ENCODE measurements at regions not wholly inside any gene's neighbourhood (a gene's known extent, or its start where the extent isn't known, plus 50 kb on each side); places are given as distances from the start of the nearest gene placed in this dataset.

- no peak overlapping the region for H3K9ac ChIP-seq (ENCODE audit: low read length in 3 of 3)
- no peaks in the 10 kb centered on the region for H3K4me1 ChIP-seq (ENCODE audit: control insufficient read depth in 2 of 3, insufficient read depth in 2 of 3, low read depth in 1 of 3, low read length in 3 of 3)
- H3K27me3 ChIP-seq (ENCODE audit: control insufficient read depth, insufficient read depth, low read length), result no peaks in the 10 kb centered on the region
- H3K36me3 ChIP-seq (ENCODE audit: control insufficient read depth in 2 of 3, insufficient read depth in 3 of 3, low read length in 3 of 3), result no peaks in the 10 kb centered on the region
- intact Hi-C loops (cut with DNase I), result no loop called here
- no peak for TF ChIP-seq CTCF (IDR thresholded peaks at IDR 0.05; ENCODE audit: borderline replicate concordance, extremely low read depth, insufficient read depth)
- H3K4me3 ChIP-seq (ENCODE audit: low read length in 3 of 3), result no peak overlapping the region
- H3K9me3 ChIP-seq (ENCODE audit: control insufficient read depth in 2 of 3, insufficient read depth in 1 of 3, low read length in 3 of 3), result no peaks in the 10 kb centered on the region
- FAIRE-seq, result no peak
- no peak overlapping the region for H3K27ac ChIP-seq (ENCODE audit: low read depth in 2 of 2, low read length in 2 of 2)
- no peak for DNase-seq
Observed at GRCh38 chr21:16928439-16928838, 584.4 kb upstream of the CXADR start.

- no peaks in the 10 kb centered on the region for H3K36me3 ChIP-seq (ENCODE audit: control insufficient read depth in 2 of 3, insufficient read depth in 3 of 3, low read length in 3 of 3)
- FAIRE-seq (no peak), DNase-seq (no peak)
- H3K27ac ChIP-seq (ENCODE audit: low read depth in 2 of 2, low read length in 2 of 2), result no peak overlapping the region
- intact Hi-C loops (cut with DNase I), result no loop called here
- no peak for TF ChIP-seq CTCF (IDR thresholded peaks at IDR 0.05; ENCODE audit: borderline replicate concordance, extremely low read depth, insufficient read depth)
- no peak overlapping the region for H3K4me3 ChIP-seq (ENCODE audit: low read length in 3 of 3)
- H3K9me3 ChIP-seq (ENCODE audit: control insufficient read depth in 2 of 3, insufficient read depth in 1 of 3, low read length in 3 of 3), result no peaks in the 10 kb centered on the region
- no peaks in the 10 kb centered on the region for H3K27me3 ChIP-seq (ENCODE audit: control insufficient read depth, insufficient read depth, low read length)
- H3K9ac ChIP-seq (ENCODE audit: low read length in 3 of 3), result no peak overlapping the region
- no peaks in the 10 kb centered on the region for H3K4me1 ChIP-seq (ENCODE audit: control insufficient read depth in 2 of 3, insufficient read depth in 2 of 3, low read depth in 1 of 3, low read length in 3 of 3)
Observed at GRCh38 chr21:16932314-16932713, 580.5 kb upstream of the CXADR start.

GRCh38 chr21:16942703-16943102 lies 570.1 kb upstream of the CXADR start:
- Histone ChIP-seq H3K36me3 (ENCODE audit: control insufficient read depth in 2 of 3, insufficient read depth in 3 of 3, low read length in 3 of 3) (no peaks in the 10 kb centered on the region), H3K27me3 (ENCODE audit: control insufficient read depth, insufficient read depth, low read length) (no peaks in the 10 kb centered on the region), H3K4me3 (ENCODE audit: low read length in 3 of 3) (no peak overlapping the region), H3K27ac (ENCODE audit: low read depth in 2 of 2, low read length in 2 of 2) (no peak overlapping the region), H3K4me1 (ENCODE audit: control insufficient read depth in 2 of 3, insufficient read depth in 2 of 3, low read depth in 1 of 3, low read length in 3 of 3) (no peaks in the 10 kb centered on the region), H3K9me3 (ENCODE audit: control insufficient read depth in 2 of 3, insufficient read depth in 1 of 3, low read length in 3 of 3) (peaks cover 0 to 3% (median 0%) of the 10 kb centered on the region in 3 donors), H3K9ac (ENCODE audit: low read length in 3 of 3) (no peak overlapping the region)
- intact Hi-C loops (cut with DNase I), result no loop called here
- TF ChIP-seq CTCF (IDR thresholded peaks at IDR 0.05; ENCODE audit: borderline replicate concordance, extremely low read depth, insufficient read depth), result no peak
- FAIRE-seq (no peak), DNase-seq (no peak)

GRCh38 chr21:16943231-16943630 lies 569.6 kb upstream of the CXADR start:
- Histone ChIP-seq H3K36me3 (ENCODE audit: control insufficient read depth in 2 of 3, insufficient read depth in 3 of 3, low read length in 3 of 3) (no peaks in the 10 kb centered on the region), H3K27me3 (ENCODE audit: control insufficient read depth, insufficient read depth, low read length) (no peaks in the 10 kb centered on the region), H3K4me1 (ENCODE audit: control insufficient read depth in 2 of 3, insufficient read depth in 2 of 3, low read depth in 1 of 3, low read length in 3 of 3) (no peaks in the 10 kb centered on the region), H3K9me3 (ENCODE audit: control insufficient read depth in 2 of 3, insufficient read depth in 1 of 3, low read length in 3 of 3) (peaks cover 0 to 3% (median 0%) of the 10 kb centered on the region in 3 donors), H3K27ac (ENCODE audit: low read depth in 2 of 2, low read length in 2 of 2) (no peak overlapping the region), H3K9ac (ENCODE audit: low read length in 3 of 3) (no peak overlapping the region), H3K4me3 (ENCODE audit: low read length in 3 of 3) (no peak overlapping the region)
- no peak for FAIRE-seq
- intact Hi-C loops (cut with DNase I), result no loop called here
- no peak for TF ChIP-seq CTCF (IDR thresholded peaks at IDR 0.05; ENCODE audit: borderline replicate concordance, extremely low read depth, insufficient read depth)
- no peak for DNase-seq
